ENCODE measurements at regions not wholly inside any gene's neighbourhood (a gene's known extent, or its start where the extent isn't known, plus 50 kb on each side); places are given as distances from the start of the nearest gene placed in this dataset.

DNA sequence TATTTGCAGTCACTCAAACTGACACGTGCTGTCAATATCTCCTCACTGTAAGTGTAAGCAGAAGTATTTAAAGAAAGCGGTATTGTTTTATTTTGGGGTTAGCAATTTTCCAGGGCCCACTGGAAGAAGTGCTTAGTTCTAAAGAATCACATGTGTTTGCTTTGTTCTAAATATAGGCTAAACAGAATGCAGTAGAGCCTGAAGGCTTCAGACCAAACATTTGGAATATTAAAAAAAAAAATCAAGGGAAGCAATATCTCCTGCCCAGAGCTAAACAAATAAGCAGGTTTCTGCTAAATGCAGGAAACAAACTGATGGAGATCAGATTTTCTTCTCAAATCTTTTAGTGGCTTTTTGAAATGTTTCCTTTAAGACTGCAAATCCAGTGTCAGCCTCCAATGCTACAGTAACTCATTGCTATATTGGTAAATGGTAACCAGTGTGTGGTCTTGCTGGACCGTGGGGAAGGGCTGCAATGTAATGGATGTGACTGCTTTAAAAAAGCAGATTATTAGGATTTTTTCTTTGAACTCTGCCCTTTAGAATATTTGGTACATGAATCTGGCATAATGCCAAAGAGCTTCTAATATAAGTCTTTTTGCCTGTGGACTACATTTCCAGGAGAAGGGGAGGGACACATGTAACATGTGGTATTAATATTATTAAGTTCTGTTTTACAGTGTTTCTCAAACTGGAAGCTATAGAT is 317.1 kb upstream of the FERMT1 start:
- Histone ChIP-seq H3K27ac (replicated peaks) (no peak overlapping the region), H3K4me3 (replicated peaks; ENCODE audit: insufficient read depth, low read length) (no peak overlapping the region), H3K27me3 (ENCODE audit: insufficient read depth, poor library complexity, severe bottlenecking) (no peaks in the 10 kb centered on the region)
- no peak for DNase-seq (ENCODE audit: low read depth in 1 of 2, low spot score in 1 of 2)
- TF ChIP-seq, protein P1, sequence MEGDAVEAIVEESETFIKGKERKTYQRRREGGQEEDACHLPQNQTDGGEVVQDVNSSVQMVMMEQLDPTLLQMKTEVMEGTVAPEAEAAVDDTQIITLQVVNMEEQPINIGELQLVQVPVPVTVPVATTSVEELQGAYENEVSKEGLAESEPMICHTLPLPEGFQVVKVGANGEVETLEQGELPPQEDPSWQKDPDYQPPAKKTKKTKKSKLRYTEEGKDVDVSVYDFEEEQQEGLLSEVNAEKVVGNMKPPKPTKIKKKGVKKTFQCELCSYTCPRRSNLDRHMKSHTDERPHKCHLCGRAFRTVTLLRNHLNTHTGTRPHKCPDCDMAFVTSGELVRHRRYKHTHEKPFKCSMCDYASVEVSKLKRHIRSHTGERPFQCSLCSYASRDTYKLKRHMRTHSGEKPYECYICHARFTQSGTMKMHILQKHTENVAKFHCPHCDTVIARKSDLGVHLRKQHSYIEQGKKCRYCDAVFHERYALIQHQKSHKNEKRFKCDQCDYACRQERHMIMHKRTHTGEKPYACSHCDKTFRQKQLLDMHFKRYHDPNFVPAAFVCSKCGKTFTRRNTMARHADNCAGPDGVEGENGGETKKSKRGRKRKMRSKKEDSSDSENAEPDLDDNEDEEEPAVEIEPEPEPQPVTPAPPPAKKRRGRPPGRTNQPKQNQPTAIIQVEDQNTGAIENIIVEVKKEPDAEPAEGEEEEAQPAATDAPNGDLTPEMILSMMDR (IDR thresholded peaks at IDR 0.05; ENCODE audit: insufficient read depth, low read length) = no peak
- TF ChIP-seq POLR2AphosphoS5 (IDR thresholded peaks at IDR 0.05; ENCODE audit: low read depth) (no peak), SPI1 (IDR thresholded peaks at IDR 0.05; ENCODE audit: borderline replicate concordance, low read depth) (no peak), GABPA (IDR thresholded peaks at IDR 0.05; ENCODE audit: low read depth) (no peak)
- TF ChIP-seq, protein P2, sequence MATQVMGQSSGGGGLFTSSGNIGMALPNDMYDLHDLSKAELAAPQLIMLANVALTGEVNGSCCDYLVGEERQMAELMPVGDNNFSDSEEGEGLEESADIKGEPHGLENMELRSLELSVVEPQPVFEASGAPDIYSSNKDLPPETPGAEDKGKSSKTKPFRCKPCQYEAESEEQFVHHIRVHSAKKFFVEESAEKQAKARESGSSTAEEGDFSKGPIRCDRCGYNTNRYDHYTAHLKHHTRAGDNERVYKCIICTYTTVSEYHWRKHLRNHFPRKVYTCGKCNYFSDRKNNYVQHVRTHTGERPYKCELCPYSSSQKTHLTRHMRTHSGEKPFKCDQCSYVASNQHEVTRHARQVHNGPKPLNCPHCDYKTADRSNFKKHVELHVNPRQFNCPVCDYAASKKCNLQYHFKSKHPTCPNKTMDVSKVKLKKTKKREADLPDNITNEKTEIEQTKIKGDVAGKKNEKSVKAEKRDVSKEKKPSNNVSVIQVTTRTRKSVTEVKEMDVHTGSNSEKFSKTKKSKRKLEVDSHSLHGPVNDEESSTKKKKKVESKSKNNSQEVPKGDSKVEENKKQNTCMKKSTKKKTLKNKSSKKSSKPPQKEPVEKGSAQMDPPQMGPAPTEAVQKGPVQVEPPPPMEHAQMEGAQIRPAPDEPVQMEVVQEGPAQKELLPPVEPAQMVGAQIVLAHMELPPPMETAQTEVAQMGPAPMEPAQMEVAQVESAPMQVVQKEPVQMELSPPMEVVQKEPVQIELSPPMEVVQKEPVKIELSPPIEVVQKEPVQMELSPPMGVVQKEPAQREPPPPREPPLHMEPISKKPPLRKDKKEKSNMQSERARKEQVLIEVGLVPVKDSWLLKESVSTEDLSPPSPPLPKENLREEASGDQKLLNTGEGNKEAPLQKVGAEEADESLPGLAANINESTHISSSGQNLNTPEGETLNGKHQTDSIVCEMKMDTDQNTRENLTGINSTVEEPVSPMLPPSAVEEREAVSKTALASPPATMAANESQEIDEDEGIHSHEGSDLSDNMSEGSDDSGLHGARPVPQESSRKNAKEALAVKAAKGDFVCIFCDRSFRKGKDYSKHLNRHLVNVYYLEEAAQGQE (IDR thresholded peaks at IDR 0.05; ENCODE audit: insufficient replicate concordance, low read depth) = no peak

DNA sequence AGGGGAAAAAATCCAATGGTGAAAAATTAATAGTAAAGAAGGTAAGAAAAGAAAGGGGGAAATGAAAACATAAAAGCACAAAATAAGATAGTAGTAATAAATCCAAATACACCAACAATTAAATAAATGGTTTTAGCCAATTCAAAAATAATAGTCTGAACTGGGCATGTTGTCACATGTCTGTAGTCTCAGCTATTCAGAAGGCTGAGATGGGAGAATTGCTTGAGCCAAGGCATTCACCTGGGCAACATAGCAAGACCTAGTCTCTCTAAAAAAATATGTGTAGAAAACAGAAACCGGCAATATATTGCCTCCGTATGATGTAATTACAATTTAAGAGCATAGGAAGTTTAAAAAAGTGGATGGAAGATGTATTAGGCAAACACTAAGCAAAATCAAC is 311.3 kb upstream of the FERMT1 start:
- no peak for DNase-seq (ENCODE audit: low read depth in 1 of 2, low spot score in 1 of 2)
- no peaks in the 10 kb centered on the region for H3K27me3 ChIP-seq (ENCODE audit: insufficient read depth, poor library complexity, severe bottlenecking)
- no peak overlapping the region for H3K4me3 ChIP-seq (replicated peaks; ENCODE audit: insufficient read depth, low read length)
- TF ChIP-seq POLR2AphosphoS5 (IDR thresholded peaks at IDR 0.05; ENCODE audit: low read depth) (no peak), SPI1 (IDR thresholded peaks at IDR 0.05; ENCODE audit: borderline replicate concordance, low read depth) (no peak), GABPA (IDR thresholded peaks at IDR 0.05; ENCODE audit: low read depth) (no peak)
- TF ChIP-seq, protein P1 (IDR thresholded peaks at IDR 0.05; ENCODE audit: insufficient read depth, low read length) = no peak
- TF ChIP-seq, protein P2 (IDR thresholded peaks at IDR 0.05; ENCODE audit: insufficient replicate concordance, low read depth) = no peak
- H3K27ac ChIP-seq (replicated peaks) = no peak overlapping the region

DNA sequence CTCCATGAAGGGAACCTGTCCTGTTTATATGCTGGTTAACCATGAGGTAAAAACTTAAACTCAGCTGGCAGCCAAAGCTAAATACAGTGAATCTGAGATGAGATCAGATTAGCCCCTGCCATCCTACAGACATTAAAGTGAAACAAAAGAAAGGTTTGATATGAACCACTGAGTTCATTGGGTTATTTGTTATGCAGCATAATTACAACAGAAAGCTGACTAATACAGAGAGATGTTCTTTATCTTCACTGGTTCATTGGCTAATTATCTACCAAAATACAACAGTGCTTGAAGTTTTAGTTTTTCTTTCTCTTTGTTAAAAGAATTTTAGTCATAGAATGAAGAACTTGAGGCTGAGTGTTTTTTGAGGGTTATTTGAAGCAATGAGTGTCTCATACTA is 307.6 kb upstream of the FERMT1 start:
- no peak overlapping the region for H3K27ac ChIP-seq (replicated peaks)
- TF ChIP-seq, protein P2 (IDR thresholded peaks at IDR 0.05; ENCODE audit: insufficient replicate concordance, low read depth) = no peak
- no peak for TF ChIP-seq SPI1 (IDR thresholded peaks at IDR 0.05; ENCODE audit: borderline replicate concordance, low read depth)
- TF ChIP-seq, protein P1 (IDR thresholded peaks at IDR 0.05; ENCODE audit: insufficient read depth, low read length) = no peak
- H3K27me3 ChIP-seq (ENCODE audit: insufficient read depth, poor library complexity, severe bottlenecking) = no peaks in the 10 kb centered on the region
- no peak for DNase-seq (ENCODE audit: low read depth in 1 of 2, low spot score in 1 of 2)
- H3K4me3 ChIP-seq (replicated peaks; ENCODE audit: insufficient read depth, low read length) = no peak overlapping the region

All from HL-60 (cell line).